Thyroid gland (tissue), 4 donors: ENCODE measurements at regions not wholly inside any gene's neighbourhood (a gene's known extent, or its start where the extent isn't known, plus 50 kb on each side); places are given as distances from the start of the nearest gene placed in this dataset.
"Not testable (repeated sequence)": the region's sequence is repeated elsewhere in the genome, so short reads cannot be mapped to it uniquely, and the experiment has no call there.

ENCODE experiments used
- DNase-seq, 2 donors: peaks; one replicate each; pipeline ENCODE4 v3.0.0-alpha.2; 2019
- H3K27ac ChIP-seq, 3 donors: fragments of 200-600 bp; sonication (generic); 1 replicate in 2 of 3; 2 replicates in 1 of 3; pipeline ENCODE4 v1.5.1; 2016 to 2019; ENCODE audit warnings: mild to moderate bottlenecking in 1 of 3, moderate library complexity in 1 of 3
- H3K27me3 ChIP-seq: fragments of 200-600 bp; sonication (generic); one replicate; pipeline ENCODE4 v1.5.1; 2019
- H3K36me3 ChIP-seq, 2 donors: fragments of 200-600 bp; sonication (generic); one replicate each; pipeline ENCODE4 v1.5.1; 2016 to 2019
- H3K4me1 ChIP-seq, 2 donors: fragments of 200-600 bp; sonication (generic); one replicate each; pipeline ENCODE4 v1.5.1; 2017 to 2019
- H3K4me3 ChIP-seq, 3 donors: fragments of 200-600 bp; sonication (generic); replicated peaks in 1 of 3; 1 replicate in 2 of 3; 2 replicates in 1 of 3; pipeline ENCODE4 v1.5.1; 2016; ENCODE audit warnings: mild to moderate bottlenecking in 1 of 3
- H3K9me3 ChIP-seq: fragments of 200-600 bp; sonication (generic); one replicate; pipeline ENCODE4 v1.5.1; 2017
- POLR2A ChIP-seq, 2 donors: fragments of 450-650 bp; IDR thresholded peaks; one replicate each; pipeline ENCODE4 v1.6.1; 2017; ENCODE audit warnings: antibody characterized with exemption in 2 of 2, mild to moderate bottlenecking in 2 of 2, moderate library complexity in 1 of 2
- WGBS, 2 donors: methylation state at CpG; one replicate each; pipeline ENCODE4 v1.1.5; 2017; 5-methylcytosine and 5-hydroxymethylcytosine counted together
- intact Hi-C: fragments of 100-400 bp; cut with DNase I; formaldehyde crosslinking; loops from one replicate; pipeline ENCODE4 v1.15.1; 2023
- TF ChIP-seq, protein P1 (sequence below), 6 experiments: fragments of 200-600 bp in 3 of 6; fragments of 450-650 bp in 3 of 6; sonication (generic) in 3 of 6; IDR thresholded peaks; one replicate each; pipeline ENCODE4 v1.5.1; 2016 to 2019; ENCODE audit warnings: antibody characterized with exemption in 6 of 6, mild to moderate bottlenecking in 2 of 6, inconsistent platforms in 1 of 6, moderate library complexity in 1 of 6

DNA sequence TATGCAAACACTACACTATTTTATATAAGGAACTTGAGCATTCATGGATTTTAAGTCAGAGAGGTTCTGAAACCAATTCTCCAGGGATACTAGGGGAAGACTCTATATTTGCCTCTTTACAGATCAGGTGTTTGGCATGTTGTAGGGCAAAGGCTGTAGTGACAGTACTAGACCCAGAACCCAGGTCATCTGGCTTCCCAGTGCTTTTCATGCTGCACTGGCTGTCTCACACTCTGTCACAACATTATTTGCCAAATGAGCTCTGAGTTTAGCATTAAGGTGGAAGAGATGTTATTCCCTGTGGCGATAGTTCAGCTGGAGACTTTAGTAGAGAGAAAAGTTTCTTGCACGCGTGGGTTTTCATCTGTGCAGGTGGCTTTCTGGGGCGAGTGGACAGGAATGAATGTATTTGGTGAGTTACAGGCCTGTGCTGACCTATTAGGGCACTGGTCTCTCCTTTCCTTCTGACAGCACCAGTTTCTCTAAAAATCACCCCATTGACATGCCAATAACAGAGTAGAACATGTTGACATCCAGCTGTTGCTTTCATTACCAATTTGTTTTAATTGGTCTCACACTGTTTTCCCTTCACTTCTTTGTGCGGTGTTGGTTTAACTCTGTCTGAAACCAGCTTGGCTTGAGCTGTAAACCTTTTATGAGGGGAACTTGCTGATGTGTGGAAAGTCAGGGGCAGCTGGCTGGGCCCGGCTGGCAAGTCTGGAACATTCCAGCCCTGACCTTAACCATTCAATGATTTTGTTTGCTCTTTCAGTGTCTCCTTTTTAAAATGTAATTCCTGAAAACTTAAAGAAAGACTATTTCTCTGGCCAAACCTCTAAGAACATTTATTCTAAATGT is 643.0 kb upstream of the FAM98A start:
- Histone ChIP-seq H3K9me3 (no peaks in the 10 kb centered on the region), H3K36me3 (no peaks in the 10 kb centered on the region), H3K27me3 (no peaks in the 10 kb centered on the region), H3K27ac (peak overlapping the region; percentile 24 to 79 (median 76)), H3K4me1 (peaks cover 10% of the 10 kb centered on the region in 2 donors), H3K4me3 (no peak overlapping the region)
- TF ChIP-seq, protein P1, sequence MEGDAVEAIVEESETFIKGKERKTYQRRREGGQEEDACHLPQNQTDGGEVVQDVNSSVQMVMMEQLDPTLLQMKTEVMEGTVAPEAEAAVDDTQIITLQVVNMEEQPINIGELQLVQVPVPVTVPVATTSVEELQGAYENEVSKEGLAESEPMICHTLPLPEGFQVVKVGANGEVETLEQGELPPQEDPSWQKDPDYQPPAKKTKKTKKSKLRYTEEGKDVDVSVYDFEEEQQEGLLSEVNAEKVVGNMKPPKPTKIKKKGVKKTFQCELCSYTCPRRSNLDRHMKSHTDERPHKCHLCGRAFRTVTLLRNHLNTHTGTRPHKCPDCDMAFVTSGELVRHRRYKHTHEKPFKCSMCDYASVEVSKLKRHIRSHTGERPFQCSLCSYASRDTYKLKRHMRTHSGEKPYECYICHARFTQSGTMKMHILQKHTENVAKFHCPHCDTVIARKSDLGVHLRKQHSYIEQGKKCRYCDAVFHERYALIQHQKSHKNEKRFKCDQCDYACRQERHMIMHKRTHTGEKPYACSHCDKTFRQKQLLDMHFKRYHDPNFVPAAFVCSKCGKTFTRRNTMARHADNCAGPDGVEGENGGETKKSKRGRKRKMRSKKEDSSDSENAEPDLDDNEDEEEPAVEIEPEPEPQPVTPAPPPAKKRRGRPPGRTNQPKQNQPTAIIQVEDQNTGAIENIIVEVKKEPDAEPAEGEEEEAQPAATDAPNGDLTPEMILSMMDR (IDR thresholded peaks at IDR 0.05), result no peak
- TF ChIP-seq POLR2A (IDR thresholded peaks at IDR 0.05), result no peak
- WGBS, 2 donors, result 63 to 67% methylated on average over 6 of the region's 6 CpGs
- intact Hi-C loops, result no loop called here
- DNase-seq, result peak; percentile 31 to 65

DNA sequence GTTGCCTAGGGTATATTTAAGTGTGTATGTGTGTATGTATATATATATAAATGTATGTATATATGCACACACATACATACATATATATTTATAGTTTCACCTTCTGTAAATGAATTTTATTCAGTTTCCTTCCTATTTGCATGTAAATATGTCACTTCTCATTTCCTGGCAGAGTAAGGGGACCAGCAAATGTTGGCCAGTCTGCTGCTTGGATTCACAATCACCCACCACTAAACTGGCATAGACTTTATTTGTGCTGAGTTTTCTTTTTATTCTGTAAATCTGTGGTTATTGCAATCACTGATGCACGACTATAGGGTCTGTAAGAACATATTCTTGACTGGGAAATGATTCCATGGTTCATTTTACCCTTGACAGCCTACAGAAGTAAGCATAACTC is 640.4 kb upstream of the FAM98A start:
- intact Hi-C loops, result no loop called here
- no peak for TF ChIP-seq POLR2A (IDR thresholded peaks at IDR 0.05)
- TF ChIP-seq, protein P1 (IDR thresholded peaks at IDR 0.05), result no peak
- H3K36me3 ChIP-seq, result no peaks in the 10 kb centered on the region
- H3K9me3 ChIP-seq, result no peaks in the 10 kb centered on the region
- H3K4me3 ChIP-seq, result no peak overlapping the region
- 70 to 75% methylated on average over 1 of the region's 1 CpG for WGBS, 2 donors
- DNase-seq, result no peak
- H3K27ac ChIP-seq, result no peak overlapping the region
- no peaks in the 10 kb centered on the region for H3K27me3 ChIP-seq
- H3K4me1 ChIP-seq, result peaks cover 14 to 17% of the 10 kb centered on the region in 2 donors

GRCh38 chr2:34234823-34235222 is 635.7 kb upstream of the FAM98A start:
- H3K36me3 ChIP-seq, result no peaks in the 10 kb centered on the region
- peaks cover 4 to 11% of the 10 kb centered on the region in 2 donors for H3K4me1 ChIP-seq
- H3K9me3 ChIP-seq, result no peaks in the 10 kb centered on the region
- intact Hi-C loops, result no loop called here
- H3K27me3 ChIP-seq, result no peaks in the 10 kb centered on the region
- TF ChIP-seq POLR2A (IDR thresholded peaks at IDR 0.05), result no peak
- TF ChIP-seq, protein P1 (IDR thresholded peaks at IDR 0.05), result no peak
- H3K4me3 ChIP-seq, result no peak overlapping the region
- peak in 1 of 2 donors; percentile 18 for DNase-seq
- WGBS, 2 donors, result 46 to 58% methylated on average over 3 of the region's 3 CpGs
- no peak overlapping the region for H3K27ac ChIP-seq

- H3K9me3 ChIP-seq, result no peaks in the 10 kb centered on the region
- intact Hi-C loops, result no loop called here
- TF ChIP-seq, protein P1 (IDR thresholded peaks at IDR 0.05), result no peak
- TF ChIP-seq POLR2A (IDR thresholded peaks at IDR 0.05), result no peak
- WGBS, 2 donors, result 20 to 33% methylated on average over 1 of the region's 1 CpG
- H3K4me3 ChIP-seq, result no peak overlapping the region
- no peaks in the 10 kb centered on the region for H3K27me3 ChIP-seq
- peaks cover 4 to 6% of the 10 kb centered on the region in 2 donors for H3K4me1 ChIP-seq
- DNase-seq, result peak; percentile 28 to 46
- no peak overlapping the region for H3K27ac ChIP-seq
- H3K36me3 ChIP-seq, result no peaks in the 10 kb centered on the region
Observed at GRCh38 chr2:34229998-34230397, 630.9 kb upstream of the FAM98A start.

GRCh38 chr2:34215174-34215573 is 616.1 kb upstream of the FAM98A start:
- TF ChIP-seq, protein P1 (IDR thresholded peaks at IDR 0.05), result no peak
- TF ChIP-seq POLR2A (IDR thresholded peaks at IDR 0.05), result no peak
- no peak overlapping the region for H3K4me3 ChIP-seq
- no peak overlapping the region for H3K27ac ChIP-seq
- H3K4me1 ChIP-seq, result no peaks in the 10 kb centered on the region
- no peaks in the 10 kb centered on the region for H3K9me3 ChIP-seq
- intact Hi-C loops, result no loop called here
- no peak for DNase-seq
- 86% methylated on average over 4 of the region's 4 CpGs for WGBS, 2 donors
- H3K27me3 ChIP-seq, result no peaks in the 10 kb centered on the region
- H3K36me3 ChIP-seq, result no peaks in the 10 kb centered on the region

- H3K4me1 ChIP-seq, result not testable (repeated sequence)
- 91 to 92% methylated on average over 8 of the region's 8 CpGs for WGBS, 2 donors
Observed at GRCh38 chr2:34210382-34210781, 611.3 kb upstream of the FAM98A start.

More at GRCh38 chr2:34210382-34210781, 611.3 kb upstream of the FAM98A start:
- H3K36me3 ChIP-seq, DNase-seq, intact Hi-C loops, H3K9me3 ChIP-seq, H3K27me3 ChIP-seq, H3K4me3 ChIP-seq, H3K27ac ChIP-seq: not testable (repeated sequence)
